Mucosa of rectum (tissue), 2 donors: ENCODE measurements at regions not wholly inside any gene's neighbourhood (a gene's known extent, or its start where the extent isn't known, plus 50 kb on each side); places are given as distances from the start of the nearest gene placed in this dataset.
A peak's percentile ranks its signal among the peaks of the same experiment; 100 is the strongest.
"Not testable (repeated sequence)": the region's sequence is repeated elsewhere in the genome, so short reads cannot be mapped to it uniquely, and the experiment has no call there.

Experiments
- H3K27ac ChIP-seq, 2 donors: one replicate each; pipeline ENCODE4 v1.7.0; 2013; ENCODE audit warnings: inconsistent platforms in 2 of 2, low read depth in 2 of 2, low read length in 2 of 2
- H3K27me3 ChIP-seq, 2 donors: one replicate each; pipeline ENCODE4 v1.7.0; 2013; ENCODE audit warnings: low read length in 2 of 2; ENCODE audit not compliant: control insufficient read depth in 2 of 2, insufficient read depth in 2 of 2
- H3K36me3 ChIP-seq, 2 donors: one replicate each; pipeline ENCODE4 v1.7.0; 2013; ENCODE audit warnings: low read length in 2 of 2; ENCODE audit not compliant: control insufficient read depth in 2 of 2, insufficient read depth in 2 of 2
- H3K4me1 ChIP-seq, 2 donors: one replicate each; pipeline ENCODE4 v1.7.0; 2013; ENCODE audit warnings: low read length in 2 of 2, mild to moderate bottlenecking in 1 of 2; ENCODE audit not compliant: control insufficient read depth in 2 of 2, insufficient read depth in 2 of 2
- H3K4me3 ChIP-seq, 2 donors: one replicate each; pipeline ENCODE4 v1.7.0; 2013; ENCODE audit warnings: low read length in 2 of 2
- H3K9ac ChIP-seq, 2 donors: one replicate each; pipeline ENCODE4 v1.7.0; 2013; ENCODE audit warnings: low read length in 2 of 2, low read depth in 1 of 2, mild to moderate bottlenecking in 1 of 2
- H3K9me3 ChIP-seq, 2 donors: one replicate each; pipeline ENCODE4 v1.7.0; 2013; ENCODE audit warnings: low read length in 2 of 2; ENCODE audit not compliant: control insufficient read depth in 2 of 2
- donor health status: healthy.
- donor health status: Normal muscosa, but diverticular disease.

GRCh38 chr9:41367301-41367700, 178.2 kb upstream of the ZNG1F start:
- not testable (repeated sequence) for H3K36me3 ChIP-seq

GRCh38 chr9:41361790-41362189, 172.7 kb upstream of the ZNG1F start:
- not testable (repeated sequence) for H3K4me3 ChIP-seq, H3K9me3 ChIP-seq, H3K36me3 ChIP-seq, H3K27ac ChIP-seq, H3K9ac ChIP-seq, H3K4me1 ChIP-seq, H3K27me3 ChIP-seq

More at GRCh38 chr9:41367301-41367700, 178.2 kb upstream of the ZNG1F start:
- not testable (repeated sequence) for H3K4me1 ChIP-seq, H3K9me3 ChIP-seq, H3K4me3 ChIP-seq, H3K27me3 ChIP-seq, H3K9ac ChIP-seq, H3K27ac ChIP-seq

GRCh38 chr9:41359116-41359515, 170.0 kb upstream of the ZNG1F start:
- not testable (repeated sequence) for H3K27me3 ChIP-seq, H3K4me1 ChIP-seq, H3K36me3 ChIP-seq, H3K9me3 ChIP-seq
- Histone ChIP-seq H3K27ac (peak overlapping the region; percentile 47 to 52), H3K9ac (peak overlapping the region in 1 of 2 donors; percentile 69), H3K4me3 (peak overlapping the region; percentile 78 to 87)

GRCh38 chr9:41358682-41359081, 169.6 kb upstream of the ZNG1F start:
- not testable (repeated sequence) for H3K36me3 ChIP-seq, H3K4me1 ChIP-seq, H3K27me3 ChIP-seq, H3K9me3 ChIP-seq
- H3K27ac ChIP-seq = peak overlapping the region; percentile 47 to 61
- peak overlapping the region; percentile 52 to 69 for H3K9ac ChIP-seq
- H3K4me3 ChIP-seq = peak overlapping the region; percentile 78 to 87

- not testable (repeated sequence) for H3K4me1 ChIP-seq, H3K27me3 ChIP-seq, H3K27ac ChIP-seq, H3K9ac ChIP-seq, H3K9me3 ChIP-seq, H3K36me3 ChIP-seq
- H3K4me3 ChIP-seq = peak overlapping the region; percentile 48 to 64
Observed at GRCh38 chr9:41357918-41358404, 168.8 kb upstream of the ZNG1F start.

GRCh38 chr9:41357350-41357748, 168.2 kb upstream of the ZNG1F start:
- H3K9me3 ChIP-seq, H3K4me3 ChIP-seq, H3K9ac ChIP-seq, H3K27ac ChIP-seq, H3K36me3 ChIP-seq, H3K27me3 ChIP-seq, H3K4me1 ChIP-seq: not testable (repeated sequence)

- H3K4me1 ChIP-seq, H3K27me3 ChIP-seq, H3K9me3 ChIP-seq, H3K9ac ChIP-seq, H3K36me3 ChIP-seq: not testable (repeated sequence)
- Histone ChIP-seq H3K27ac (peak overlapping the region in 1 of 2 donors; percentile 48), H3K4me3 (peak overlapping the region; percentile 48 to 61)
Observed at GRCh38 chr9:41356588-41357349, 167.7 kb upstream of the ZNG1F start.

GRCh38 chr9:41355712-41356450, 166.8 kb upstream of the ZNG1F start:
- H3K4me3 ChIP-seq, H3K27ac ChIP-seq: not testable (repeated sequence)

GRCh38 chr9:41354978-41355377, 165.9 kb upstream of the ZNG1F start:
- H3K36me3 ChIP-seq, H3K27me3 ChIP-seq, H3K27ac ChIP-seq, H3K9me3 ChIP-seq, H3K4me1 ChIP-seq, H3K9ac ChIP-seq: not testable (repeated sequence)
- peak overlapping the region in 1 of 2 donors; percentile 57 for H3K4me3 ChIP-seq

More at GRCh38 chr9:41355712-41356450, 166.8 kb upstream of the ZNG1F start:
- not testable (repeated sequence) for H3K9me3 ChIP-seq, H3K27me3 ChIP-seq, H3K9ac ChIP-seq, H3K36me3 ChIP-seq, H3K4me1 ChIP-seq

- H3K9ac ChIP-seq, H3K9me3 ChIP-seq, H3K27me3 ChIP-seq, H3K36me3 ChIP-seq, H3K4me1 ChIP-seq, H3K27ac ChIP-seq: not testable (repeated sequence)
- peak overlapping the region; percentile 46 to 56 for H3K4me3 ChIP-seq
Observed at GRCh38 chr9:41354060-41354934, 165.2 kb upstream of the ZNG1F start.
